Adrenal gland (tissue), 9 donors: ENCODE measurements at regions not wholly inside any gene's neighbourhood (a gene's known extent, or its start where the extent isn't known, plus 50 kb on each side); places are given as distances from the start of the nearest gene placed in this dataset.
A peak's percentile ranks its signal among the peaks of the same experiment; 100 is the strongest.

Experiments
- DNase-seq, 7 donors: peaks; one replicate each; pipeline ENCODE4 v3.0.0-alpha.2; 2019 to 2020
- H3K27ac ChIP-seq, 5 donors: fragments of 200-600 bp; sonication (generic) in 4 of 5; 1 replicate in 3 of 5; 2 replicates in 2 of 5; pipeline versions ENCODE4 v1.5.1 to v1.8.0; 2016 to 2020; ENCODE audit warnings: mild to moderate bottlenecking in 1 of 5
- H3K27me3 ChIP-seq: fragments of 200-600 bp; 2 replicates; pipeline ENCODE4 v1.8.0; 2021
- H3K36me3 ChIP-seq, 2 donors: fragments of 200-600 bp; replicated peaks in 1 of 2; 1 replicate in 1 of 2; 2 replicates in 1 of 2; pipeline versions ENCODE4 v1.5.1 to v1.8.0; 2018 to 2022
- H3K4me1 ChIP-seq, 2 donors: fragments of 200-600 bp; replicated peaks in 1 of 2; 1 replicate in 1 of 2; 2 replicates in 1 of 2; pipeline versions ENCODE4 v1.5.1 to v1.8.0; 2018 to 2021
- H3K4me3 ChIP-seq, 4 donors: fragments of 200-600 bp; sonication (generic) in 3 of 4; one replicate each; pipeline ENCODE4 v1.5.1; 2016 to 2018
- H3K9me3 ChIP-seq, 3 donors: fragments of 200-600 bp; sonication (generic) in 1 of 3; replicated peaks in 1 of 3; 1 replicate in 2 of 3; 2 replicates in 1 of 3; pipeline versions ENCODE4 v1.5.1 to v1.8.0; 2016 to 2021
- POLR2A ChIP-seq, 2 donors: fragments of 450-650 bp; IDR thresholded peaks; one replicate each; pipeline ENCODE4 v1.6.1; 2017; ENCODE audit warnings: antibody characterized with exemption in 2 of 2, mild to moderate bottlenecking in 2 of 2, moderate library complexity in 1 of 2
- WGBS, 4 donors: extraction: QIAGEN DNeasy Blood & Tissue Kit in 2 of 4; methylation state at CpG; one replicate each; pipeline versions ENCODE4 v1.1.5 to v1.1.7; 2013 to 2017; 5-methylcytosine and 5-hydroxymethylcytosine counted together
- intact Hi-C, 2 donors: fragments of 100-400 bp; cut with DNase I; formaldehyde crosslinking; loops; one replicate each; pipeline versions ENCODE4 v1.14.1 to v1.15.0; 2022 to 2023
- TF ChIP-seq, protein P1 (sequence below), 6 experiments: fragments of 450-650 bp in 4 of 6; fragments of 200-600 bp in 2 of 6; sonication (generic) in 1 of 6; IDR thresholded peaks; 1 replicate in 5 of 6; 2 replicates in 1 of 6; pipeline versions ENCODE4 v1.5.1 to v1.8.0; 2016 to 2021; ENCODE audit warnings: antibody characterized with exemption in 6 of 6, mild to moderate bottlenecking in 2 of 6, moderate library complexity in 1 of 6
- donor health status: healthy with polysubstance abuse.
- donor health status: Bipolar disorder and iron deficiency.
- donor health status: DM: yes; HTN: yes; CAD: no.
- donor health status: DM: no; HTN: no; CAD: no.
- donor health status: DM: no; HTN: no; CAD: no.

DNA sequence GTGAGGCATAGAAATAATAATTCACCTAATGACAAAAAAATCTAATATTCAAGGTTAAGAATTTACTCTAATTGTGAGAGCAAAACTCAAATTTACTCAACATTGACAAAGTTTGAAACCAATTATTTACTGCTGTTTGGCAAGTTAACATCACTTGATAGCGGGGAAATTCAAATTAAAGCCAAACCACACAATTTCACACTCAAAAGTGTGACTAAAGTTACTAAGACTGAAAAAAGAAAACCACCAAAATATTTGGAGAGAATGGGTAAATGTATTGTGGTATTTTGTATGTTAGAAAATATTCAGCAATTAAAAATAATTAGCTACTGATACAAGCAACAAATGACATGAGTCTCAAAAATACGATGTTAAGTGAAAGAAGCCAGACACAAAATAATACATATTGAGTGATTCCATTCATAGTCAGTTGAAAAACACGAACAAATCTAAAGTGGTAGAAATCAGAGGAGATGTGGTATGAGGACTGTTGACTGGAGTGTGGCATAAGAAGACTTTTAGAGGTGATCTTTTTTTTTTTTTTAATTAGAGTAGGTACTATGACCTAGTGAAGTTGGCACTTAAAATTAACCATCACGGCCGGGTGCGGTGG, 541.4 kb upstream of the ATXN8OS start:
- no peaks in the 10 kb centered on the region for H3K4me1 ChIP-seq
- H3K27me3 ChIP-seq, result no peaks in the 10 kb centered on the region
- no peaks in the 10 kb centered on the region for H3K9me3 ChIP-seq
- no peak for DNase-seq
- H3K27ac ChIP-seq, result no peak overlapping the region
- WGBS, 4 donors, result 87 to 95% (median 89%) methylated on average over 6 of the region's 6 CpGs
- intact Hi-C loops, result no loop called here
- no peak overlapping the region for H3K4me3 ChIP-seq
- TF ChIP-seq POLR2A (IDR thresholded peaks at IDR 0.05), result no peak
- TF ChIP-seq, protein P1, sequence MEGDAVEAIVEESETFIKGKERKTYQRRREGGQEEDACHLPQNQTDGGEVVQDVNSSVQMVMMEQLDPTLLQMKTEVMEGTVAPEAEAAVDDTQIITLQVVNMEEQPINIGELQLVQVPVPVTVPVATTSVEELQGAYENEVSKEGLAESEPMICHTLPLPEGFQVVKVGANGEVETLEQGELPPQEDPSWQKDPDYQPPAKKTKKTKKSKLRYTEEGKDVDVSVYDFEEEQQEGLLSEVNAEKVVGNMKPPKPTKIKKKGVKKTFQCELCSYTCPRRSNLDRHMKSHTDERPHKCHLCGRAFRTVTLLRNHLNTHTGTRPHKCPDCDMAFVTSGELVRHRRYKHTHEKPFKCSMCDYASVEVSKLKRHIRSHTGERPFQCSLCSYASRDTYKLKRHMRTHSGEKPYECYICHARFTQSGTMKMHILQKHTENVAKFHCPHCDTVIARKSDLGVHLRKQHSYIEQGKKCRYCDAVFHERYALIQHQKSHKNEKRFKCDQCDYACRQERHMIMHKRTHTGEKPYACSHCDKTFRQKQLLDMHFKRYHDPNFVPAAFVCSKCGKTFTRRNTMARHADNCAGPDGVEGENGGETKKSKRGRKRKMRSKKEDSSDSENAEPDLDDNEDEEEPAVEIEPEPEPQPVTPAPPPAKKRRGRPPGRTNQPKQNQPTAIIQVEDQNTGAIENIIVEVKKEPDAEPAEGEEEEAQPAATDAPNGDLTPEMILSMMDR (IDR thresholded peaks at IDR 0.05), result no peak
- no peaks in the 10 kb centered on the region for H3K36me3 ChIP-seq

- H3K4me3 ChIP-seq, result no peak overlapping the region
- H3K9me3 ChIP-seq, result no peaks in the 10 kb centered on the region
- intact Hi-C loops, result no loop called here
- WGBS, 4 donors, result 35 to 44% (median 39%) methylated on average over 4 of the region's 4 CpGs
- TF ChIP-seq, protein P1 (IDR thresholded peaks at IDR 0.05), result peak in 1 of 6 experiments; percentile 27
- TF ChIP-seq POLR2A (IDR thresholded peaks at IDR 0.05), result no peak
- H3K27me3 ChIP-seq, result no peaks in the 10 kb centered on the region
- H3K36me3 ChIP-seq, result no peaks in the 10 kb centered on the region
- peak in 3 of 7 donors; percentile 15 to 25 (median 22) for DNase-seq
- no peak overlapping the region for H3K27ac ChIP-seq
- no peaks in the 10 kb centered on the region for H3K4me1 ChIP-seq
These were observed 542.3 kb upstream of the ATXN8OS start for GRCh38 chr13:69565334-69565733.

GRCh38 chr13:69556540-69557196, 551.0 kb upstream of the ATXN8OS start:
- Histone ChIP-seq H3K36me3 (no peaks in the 10 kb centered on the region), H3K9me3 (no peaks in the 10 kb centered on the region), H3K27ac (no peak overlapping the region), H3K27me3 (no peaks in the 10 kb centered on the region), H3K4me1 (no peaks in the 10 kb centered on the region), H3K4me3 (no peak overlapping the region)
- no peak for DNase-seq
- 58 to 81% (median 67%) methylated on average over 5 of the region's 5 CpGs for WGBS, 4 donors
- intact Hi-C loops, result no loop called here
- no peak for TF ChIP-seq POLR2A (IDR thresholded peaks at IDR 0.05)
- TF ChIP-seq, protein P1 (IDR thresholded peaks at IDR 0.05), result no peak

DNA sequence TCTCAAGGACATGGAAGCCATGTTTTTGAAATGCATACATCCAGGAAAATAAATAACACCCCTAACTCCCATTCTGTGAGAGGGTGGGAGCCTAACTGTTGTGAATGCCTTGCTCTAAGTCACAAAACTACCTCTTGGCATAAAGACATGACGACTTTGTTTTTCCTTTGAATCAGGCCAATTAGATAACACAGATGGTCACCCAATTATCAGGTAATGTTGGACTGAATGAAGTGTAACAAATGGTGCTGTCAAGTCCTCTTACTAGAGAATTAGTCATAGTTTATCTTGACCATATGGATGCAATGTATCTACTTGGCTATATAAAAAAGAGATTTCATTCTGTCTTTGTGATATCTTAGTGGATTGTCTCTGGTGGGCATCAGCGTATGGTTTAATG, 553.6 kb upstream of the ATXN8OS start:
- WGBS, 4 donors, result 64 to 78% (median 68%) methylated on average over 2 of the region's 2 CpGs
- intact Hi-C loops, result no loop called here
- no peak for DNase-seq

More for the DNA sequence above, 553.6 kb upstream of the ATXN8OS start:
- H3K9me3 ChIP-seq, result peaks cover 0 to 5% (median 0%) of the 10 kb centered on the region in 3 donors
- no peaks in the 10 kb centered on the region for H3K4me1 ChIP-seq
- H3K36me3 ChIP-seq, result no peaks in the 10 kb centered on the region
- TF ChIP-seq, protein P1 (IDR thresholded peaks at IDR 0.05), result no peak
- TF ChIP-seq POLR2A (IDR thresholded peaks at IDR 0.05), result no peak
- H3K4me3 ChIP-seq, result no peak overlapping the region
- no peaks in the 10 kb centered on the region for H3K27me3 ChIP-seq
- H3K27ac ChIP-seq, result no peak overlapping the region
